NB4 (cell line): ENCODE measurements at regions not wholly inside any gene's neighbourhood (a gene's known extent, or its start where the extent isn't known, plus 50 kb on each side); places are given as distances from the start of the nearest gene placed in this dataset.

ENCODE experiments used
- MYC ChIP-seq: IDR thresholded peaks from 2 replicates; pipeline ENCODE4 v1.6.1; 2011; ENCODE audit warnings: low read depth, low read length
- POLR2A ChIP-seq: IDR thresholded peaks from 2 replicates; pipeline ENCODE4 v1.6.1; 2011; ENCODE audit warnings: mild to moderate bottlenecking; ENCODE audit not compliant: insufficient read length; ENCODE audit errors: extremely low read depth
- TF ChIP-seq, protein P1 (sequence below): IDR thresholded peaks from 2 replicates; pipeline ENCODE4 v1.6.1; 2011; ENCODE audit warnings: low read depth, low read length
- TF ChIP-seq, protein P2 (sequence below): IDR thresholded peaks from one replicate; pipeline ENCODE4 v1.5.1; 2012; ENCODE audit warnings: low read depth, low read length

DNA sequence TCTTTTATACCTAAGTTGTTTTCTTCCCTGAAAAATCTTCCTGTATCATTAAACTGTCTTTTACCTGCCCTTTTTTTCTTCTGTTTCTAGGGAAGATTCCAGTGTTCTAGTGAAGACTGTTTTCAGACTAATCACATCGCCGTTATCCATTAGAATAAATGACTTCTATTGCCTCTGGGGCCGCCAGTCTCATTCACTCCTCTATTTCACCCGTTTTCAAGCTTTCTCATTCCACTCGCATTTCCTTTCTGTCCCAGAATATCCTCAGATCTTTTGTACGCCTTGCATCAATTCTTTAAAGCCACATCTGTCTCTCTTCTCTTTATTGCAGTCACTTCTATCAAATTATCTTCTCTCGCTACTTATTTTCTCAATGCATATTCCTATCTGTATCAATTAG lies 1035.6 kb upstream of the MIR17HG start:
- TF ChIP-seq POLR2A (no peak), MYC (no peak)
- TF ChIP-seq, protein P1, sequence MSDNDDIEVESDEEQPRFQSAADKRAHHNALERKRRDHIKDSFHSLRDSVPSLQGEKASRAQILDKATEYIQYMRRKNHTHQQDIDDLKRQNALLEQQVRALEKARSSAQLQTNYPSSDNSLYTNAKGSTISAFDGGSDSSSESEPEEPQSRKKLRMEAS = no peak
- TF ChIP-seq, protein P2, sequence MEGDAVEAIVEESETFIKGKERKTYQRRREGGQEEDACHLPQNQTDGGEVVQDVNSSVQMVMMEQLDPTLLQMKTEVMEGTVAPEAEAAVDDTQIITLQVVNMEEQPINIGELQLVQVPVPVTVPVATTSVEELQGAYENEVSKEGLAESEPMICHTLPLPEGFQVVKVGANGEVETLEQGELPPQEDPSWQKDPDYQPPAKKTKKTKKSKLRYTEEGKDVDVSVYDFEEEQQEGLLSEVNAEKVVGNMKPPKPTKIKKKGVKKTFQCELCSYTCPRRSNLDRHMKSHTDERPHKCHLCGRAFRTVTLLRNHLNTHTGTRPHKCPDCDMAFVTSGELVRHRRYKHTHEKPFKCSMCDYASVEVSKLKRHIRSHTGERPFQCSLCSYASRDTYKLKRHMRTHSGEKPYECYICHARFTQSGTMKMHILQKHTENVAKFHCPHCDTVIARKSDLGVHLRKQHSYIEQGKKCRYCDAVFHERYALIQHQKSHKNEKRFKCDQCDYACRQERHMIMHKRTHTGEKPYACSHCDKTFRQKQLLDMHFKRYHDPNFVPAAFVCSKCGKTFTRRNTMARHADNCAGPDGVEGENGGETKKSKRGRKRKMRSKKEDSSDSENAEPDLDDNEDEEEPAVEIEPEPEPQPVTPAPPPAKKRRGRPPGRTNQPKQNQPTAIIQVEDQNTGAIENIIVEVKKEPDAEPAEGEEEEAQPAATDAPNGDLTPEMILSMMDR = no peak
